HEK293T (cell line): ENCODE measurements at regions not wholly inside any gene's neighbourhood (a gene's known extent, or its start where the extent isn't known, plus 50 kb on each side); places are given as distances from the start of the nearest gene placed in this dataset.

Experiments
- CTCF ChIA-PET: fragments of 350-600 bp; formaldehyde crosslinking; extraction: SDS; loops from one replicate; lab custom pipeline; 2021; ENCODE audit warnings: antibody characterized with exemption, inconsistent platforms; lab: Yijun Ruan, JAX
- POLR2A ChIA-PET: fragments of 350-600 bp; formaldehyde crosslinking; extraction: SDS; loops from one replicate; lab custom pipeline; 2020; ENCODE audit warnings: antibody characterized with exemption, inconsistent platforms; lab: Yijun Ruan, JAX
- DNase-seq: peaks from one replicate; pipeline ENCODE4 v3.0.0; 2012; ENCODE audit warnings: mixed read lengths; ENCODE audit errors: extremely low spot score
- ARNT ChIP-seq: fragments of 450-650 bp; IDR thresholded peaks from 2 replicates; pipeline ENCODE4 v1.6.1; 2017; ENCODE audit warnings: mild to moderate bottlenecking
- BHLHE40 ChIP-seq: fragments of 450-650 bp; IDR thresholded peaks from 2 replicates; pipeline ENCODE4 v1.6.1; 2016; ENCODE audit warnings: mild to moderate bottlenecking, moderate library complexity, borderline replicate concordance
- CTBP1 ChIP-seq: fragments of 450-650 bp; IDR thresholded peaks from 2 replicates; pipeline ENCODE4 v1.6.1; 2016; ENCODE audit warnings: borderline replicate concordance
- ELF4 ChIP-seq: fragments of 450-650 bp; IDR thresholded peaks from 2 replicates; pipeline ENCODE4 v1.6.1; 2017; ENCODE audit warnings: antibody characterized with exemption
- FOXA1 ChIP-seq: fragments of 450-650 bp; IDR thresholded peaks from 2 replicates; pipeline ENCODE4 v1.6.1; 2016; ENCODE audit warnings: mild to moderate bottlenecking
- FOXK2 ChIP-seq: fragments of 450-650 bp; IDR thresholded peaks from 2 replicates; pipeline ENCODE4 v1.6.1; 2016; ENCODE audit warnings: mild to moderate bottlenecking
- FOXM1 ChIP-seq: fragments of 450-650 bp; IDR thresholded peaks from 2 replicates; pipeline ENCODE4 v1.6.1; 2017; ENCODE audit warnings: mild to moderate bottlenecking, borderline replicate concordance
- HDGF ChIP-seq: fragments of 450-650 bp; IDR thresholded peaks from 2 replicates; pipeline ENCODE4 v1.6.1; 2017; ENCODE audit warnings: antibody characterized with exemption, borderline replicate concordance
- L3MBTL2 ChIP-seq: fragments of 450-650 bp; conservative IDR thresholded peaks from 2 replicates; pipeline ENCODE4 v1.6.1; 2016; ENCODE audit warnings: mild to moderate bottlenecking
- LEF1 ChIP-seq: fragments of 450-650 bp; IDR thresholded peaks from 2 replicates; pipeline ENCODE4 v1.6.1; 2017; ENCODE audit warnings: mild to moderate bottlenecking, borderline replicate concordance
- NFRKB ChIP-seq: fragments of 450-650 bp; IDR thresholded peaks from 2 replicates; pipeline ENCODE4 v1.6.1; 2016; ENCODE audit warnings: mild to moderate bottlenecking, moderate library complexity
- PKNOX1 ChIP-seq: fragments of 450-650 bp; IDR thresholded peaks from 2 replicates; pipeline ENCODE4 v1.6.1; 2016
- SP1 ChIP-seq: fragments of 450-650 bp; IDR thresholded peaks from 2 replicates; pipeline ENCODE4 v1.6.1; 2017
- SUZ12 ChIP-seq: fragments of 450-650 bp; IDR thresholded peaks from 2 replicates; pipeline ENCODE4 v1.6.1; 2016; ENCODE audit warnings: mild to moderate bottlenecking
- TARDBP ChIP-seq: fragments of 450-650 bp; IDR thresholded peaks from 2 replicates; pipeline ENCODE4 v1.6.1; 2016
- ZNF384 ChIP-seq: fragments of 450-650 bp; IDR thresholded peaks from 2 replicates; pipeline ENCODE4 v1.6.1; 2016

- CTCF ChIA-PET, result no interaction called here
- TF ChIP-seq SP1 (no peak), PKNOX1 (peak; percentile 59), HDGF (no peak), SUZ12 (no peak), BHLHE40 (no peak)
- DNase-seq, result no peak
- POLR2A ChIA-PET, result no interaction called here
These were observed 187.0 kb upstream of the ATP10A start for GRCh38 chr15:26049900-26050657.

- CTCF ChIA-PET, result no interaction called here
- TF ChIP-seq HDGF (no peak), CTBP1 (no peak), FOXM1 (no peak), SUZ12 (no peak)
- POLR2A ChIA-PET, result no interaction called here
- no peak for DNase-seq
These were observed 185.5 kb upstream of the ATP10A start for GRCh38 chr15:26048669-26049068.

GRCh38 chr15:26045516-26045915 lies 182.4 kb upstream of the ATP10A start:
- POLR2A ChIA-PET, result no interaction called here
- no peak for DNase-seq
- CTCF ChIA-PET, result no interaction called here
- TF ChIP-seq SP1, result no peak
- no peak for TF ChIP-seq ZNF384
- no peak for TF ChIP-seq HDGF
- TF ChIP-seq FOXK2, result no peak
- TF ChIP-seq L3MBTL2, result no peak

GRCh38 chr15:26043018-26043417 lies 179.9 kb upstream of the ATP10A start:
- TF ChIP-seq ARNT, result no peak
- TF ChIP-seq TARDBP, result no peak
- TF ChIP-seq FOXM1, result no peak
- TF ChIP-seq PKNOX1, result no peak
- TF ChIP-seq LEF1, result no peak
- TF ChIP-seq CTBP1, result no peak
- TF ChIP-seq ELF4, result no peak
- TF ChIP-seq FOXA1, result no peak
- TF ChIP-seq BHLHE40, result no peak
- TF ChIP-seq ZNF384, result no peak
- no peak for TF ChIP-seq NFRKB
- CTCF ChIA-PET, result no interaction called here
- no peak for DNase-seq
- POLR2A ChIA-PET, result no interaction called here

GRCh38 chr15:26038693-26039092 lies 175.6 kb upstream of the ATP10A start:
- no peak for DNase-seq
- TF ChIP-seq BHLHE40 (no peak), CTBP1 (no peak), HDGF (no peak), LEF1 (no peak), L3MBTL2 (no peak), NFRKB (no peak), SP1 (no peak), ELF4 (no peak), FOXM1 (no peak), SUZ12 (no peak), FOXA1 (no peak), PKNOX1 (no peak), ARNT (no peak), TARDBP (no peak), ZNF384 (no peak), FOXK2 (no peak)
- ChIA-PET POLR2A (no interaction called here), CTCF (no interaction called here)

GRCh38 chr15:26037369-26037768 lies 174.2 kb upstream of the ATP10A start:
- TF ChIP-seq PKNOX1, result no peak
- no peak for TF ChIP-seq SUZ12
- TF ChIP-seq SP1, result no peak
- no peak for TF ChIP-seq ELF4
- no peak for TF ChIP-seq BHLHE40
- no peak for TF ChIP-seq FOXK2
- no peak for TF ChIP-seq TARDBP
- no peak for TF ChIP-seq FOXM1
- no peak for TF ChIP-seq CTBP1
- no peak for TF ChIP-seq FOXA1
- TF ChIP-seq ARNT, result no peak
- no peak for TF ChIP-seq HDGF
- TF ChIP-seq NFRKB, result no peak
- no peak for TF ChIP-seq LEF1
- no peak for TF ChIP-seq ZNF384
- no peak for TF ChIP-seq L3MBTL2
- ChIA-PET POLR2A (no interaction called here), CTCF (no interaction called here)
- DNase-seq, result no peak
